Activated gamma-delta T cell (primary cell): ENCODE measurements at regions not wholly inside any gene's neighbourhood (a gene's known extent, or its start where the extent isn't known, plus 50 kb on each side); places are given as distances from the start of the nearest gene placed in this dataset.
"Not testable (repeated sequence)": the region's sequence is repeated elsewhere in the genome, so short reads cannot be mapped to it uniquely, and the experiment has no call there.

Source experiments
- DNase-seq: peaks from one replicate; lab custom pipeline; 2025; lab: John Stamatoyannopoulos, UW

DNA sequence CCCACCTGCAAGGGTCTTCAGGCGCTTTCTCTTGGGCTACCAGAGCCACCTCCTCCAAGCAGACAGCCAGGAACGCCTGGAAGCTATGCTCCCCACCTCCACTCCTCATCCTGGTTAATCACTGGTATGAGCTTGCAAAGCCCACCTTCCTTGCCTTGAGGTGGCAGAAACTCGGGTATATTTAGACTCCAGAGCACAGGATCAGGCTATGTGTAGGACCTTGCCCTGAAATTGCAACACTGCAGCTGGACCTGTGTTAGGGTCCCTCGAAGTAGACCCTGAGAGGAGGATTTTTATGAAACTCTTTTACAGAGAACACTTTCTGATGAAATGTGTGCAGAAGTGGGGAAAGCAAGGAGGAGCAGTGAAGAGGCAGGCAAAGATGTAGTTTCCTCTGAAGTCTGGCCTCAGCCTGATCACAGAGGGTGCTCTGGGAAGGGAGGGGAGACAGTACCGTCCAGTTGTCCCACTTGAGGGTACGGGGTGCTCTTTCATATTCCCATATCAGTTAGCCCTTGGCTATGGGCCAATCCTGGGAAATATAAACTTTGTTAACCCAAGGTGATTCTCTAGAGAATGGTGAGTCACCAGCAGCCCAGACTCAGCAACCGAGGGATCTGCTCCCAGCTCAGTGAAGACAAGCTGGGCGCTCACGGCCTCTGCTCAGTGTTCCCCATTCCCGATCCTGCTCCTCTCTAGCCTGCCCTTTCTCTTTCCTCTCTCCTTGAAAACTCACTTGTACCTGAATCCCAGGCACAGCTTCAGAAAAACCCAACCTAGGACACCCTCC is 157.9 kb downstream of the UQCRFS1 start:
- no peak for DNase-seq

DNA sequence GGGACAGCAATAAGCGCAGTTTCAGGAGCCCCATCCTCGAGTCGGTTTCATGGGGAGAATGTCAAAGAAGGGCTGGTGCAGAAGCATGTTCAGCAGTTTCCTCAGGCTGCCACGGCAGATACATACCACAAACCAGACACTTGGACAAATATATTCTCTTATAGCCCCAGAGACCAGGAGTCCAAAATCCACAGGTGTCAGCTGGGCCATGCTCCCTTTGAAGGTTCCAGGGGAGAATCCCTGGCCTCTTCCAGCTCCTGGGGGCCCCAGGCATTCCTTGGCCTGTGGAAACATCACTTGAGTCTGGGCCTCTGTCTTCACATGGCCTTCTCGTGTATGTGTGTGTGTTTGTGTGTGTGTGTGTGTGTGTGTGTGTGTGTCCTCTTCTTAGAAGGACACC is 164.1 kb downstream of the UQCRFS1 start:
- DNase-seq, result no peak

DNA sequence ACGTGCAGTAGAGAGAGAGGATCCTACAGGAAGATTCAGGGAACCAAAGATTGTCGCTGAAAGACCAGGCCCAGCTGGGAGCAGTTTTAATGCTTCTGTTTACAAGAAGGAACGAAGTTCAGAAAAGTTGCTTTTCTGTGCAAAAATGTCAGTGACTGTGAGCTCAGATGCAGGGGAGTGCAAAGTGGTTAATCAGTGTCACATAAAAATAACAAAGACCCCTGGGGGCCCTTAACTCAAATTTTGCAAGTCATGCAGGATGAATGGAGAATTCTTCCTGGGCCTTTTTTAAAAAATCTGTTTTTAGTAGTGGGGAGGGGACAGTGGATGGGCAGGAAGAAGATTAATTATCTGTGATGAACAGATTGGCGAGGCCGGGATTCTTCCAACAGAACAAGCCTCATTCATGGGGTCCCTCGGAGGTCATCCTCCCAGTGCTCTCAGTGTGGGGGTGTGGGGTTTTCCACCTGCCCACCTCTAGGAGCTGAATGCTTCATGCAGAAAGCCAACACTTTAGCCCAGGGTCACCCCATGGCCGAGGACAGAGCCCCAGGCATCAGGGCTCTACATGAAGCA is 167.2 kb downstream of the UQCRFS1 start:
- no peak for DNase-seq

DNA sequence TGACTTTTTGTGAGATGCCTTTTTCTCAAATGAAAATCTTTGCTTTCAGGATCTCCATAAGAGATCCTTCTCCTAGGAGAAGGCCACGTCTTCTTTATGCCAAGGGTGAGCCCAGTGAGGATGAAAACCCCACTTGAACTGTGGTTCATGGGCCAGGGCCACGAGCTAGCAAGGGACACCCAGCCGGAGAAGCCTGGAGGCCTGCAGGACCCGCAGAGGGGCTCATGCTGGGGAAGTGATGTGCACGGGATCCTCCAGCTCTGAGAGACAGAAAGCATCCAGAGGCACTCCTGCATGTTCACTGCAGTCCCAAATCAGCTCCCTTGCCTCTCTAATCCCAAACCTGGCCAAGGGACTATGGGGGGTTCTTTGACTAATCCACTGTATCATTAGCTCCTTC is 168.9 kb downstream of the UQCRFS1 start:
- no peak for DNase-seq

GRCh38 chr19:29042450-29042849 is 170.5 kb downstream of the UQCRFS1 start:
- no peak for DNase-seq

GRCh38 chr19:29040951-29041350 is 172.0 kb downstream of the UQCRFS1 start:
- no peak for DNase-seq

DNA sequence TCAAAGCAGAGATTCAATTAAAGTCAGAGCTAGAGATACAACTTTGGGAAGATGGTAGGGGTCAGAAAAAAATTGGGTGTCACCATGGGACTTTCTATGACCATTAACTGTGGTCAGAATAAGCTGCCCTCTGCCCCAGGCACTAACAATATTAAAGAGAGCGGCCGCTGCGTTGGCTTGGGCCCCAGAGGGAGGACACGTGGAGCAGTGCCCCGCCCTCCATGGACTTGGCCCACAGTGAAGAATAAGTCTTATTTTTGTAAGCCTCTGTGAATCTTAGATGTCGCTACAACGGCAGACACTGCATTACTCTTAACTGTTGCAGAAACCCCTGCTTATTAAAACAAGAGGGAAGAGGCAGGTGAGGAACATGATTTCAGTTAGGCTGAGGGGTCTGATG is 172.7 kb downstream of the UQCRFS1 start:
- DNase-seq, result no peak

DNA sequence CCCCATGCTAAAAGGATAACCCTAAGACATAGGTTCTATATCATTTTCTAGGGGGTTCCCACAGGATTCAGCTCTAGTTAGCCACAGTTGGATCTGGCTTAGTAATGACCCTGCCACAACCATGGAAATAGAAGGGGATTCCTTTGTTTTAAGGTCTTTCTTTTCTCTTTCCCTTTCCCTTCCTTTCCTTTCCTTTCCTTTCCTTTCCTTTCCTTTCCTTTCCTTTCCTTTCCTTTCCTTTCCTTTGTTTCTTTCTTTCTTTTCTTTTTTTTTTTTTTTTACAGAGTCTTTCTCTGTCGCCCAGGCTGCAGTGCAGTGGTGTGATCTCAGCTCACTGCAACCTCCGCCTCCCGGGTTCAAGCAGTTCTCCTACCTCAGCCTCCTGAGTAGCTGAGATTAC is 173.9 kb downstream of the UQCRFS1 start:
- not testable (repeated sequence) for DNase-seq

DNA sequence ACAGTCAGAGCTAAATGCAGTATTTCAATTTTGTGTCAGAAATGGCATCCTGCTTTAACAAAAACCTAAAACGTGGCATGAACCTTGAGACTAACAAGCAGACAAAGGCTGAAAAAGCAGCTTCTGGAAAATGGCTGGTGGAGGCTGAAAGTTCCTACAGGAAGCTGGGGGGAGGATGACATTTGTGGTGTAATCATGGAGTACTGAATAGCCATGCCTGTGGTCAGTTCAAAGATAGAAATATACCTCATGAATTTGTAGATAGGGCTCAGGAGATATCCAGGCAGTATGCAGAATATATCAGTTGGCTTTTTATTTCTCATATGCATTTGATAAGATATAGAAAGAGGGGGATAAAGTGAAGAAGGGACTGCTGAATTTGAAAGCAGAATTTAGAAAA is 181.7 kb downstream of the UQCRFS1 start:
- DNase-seq, result no peak

DNA sequence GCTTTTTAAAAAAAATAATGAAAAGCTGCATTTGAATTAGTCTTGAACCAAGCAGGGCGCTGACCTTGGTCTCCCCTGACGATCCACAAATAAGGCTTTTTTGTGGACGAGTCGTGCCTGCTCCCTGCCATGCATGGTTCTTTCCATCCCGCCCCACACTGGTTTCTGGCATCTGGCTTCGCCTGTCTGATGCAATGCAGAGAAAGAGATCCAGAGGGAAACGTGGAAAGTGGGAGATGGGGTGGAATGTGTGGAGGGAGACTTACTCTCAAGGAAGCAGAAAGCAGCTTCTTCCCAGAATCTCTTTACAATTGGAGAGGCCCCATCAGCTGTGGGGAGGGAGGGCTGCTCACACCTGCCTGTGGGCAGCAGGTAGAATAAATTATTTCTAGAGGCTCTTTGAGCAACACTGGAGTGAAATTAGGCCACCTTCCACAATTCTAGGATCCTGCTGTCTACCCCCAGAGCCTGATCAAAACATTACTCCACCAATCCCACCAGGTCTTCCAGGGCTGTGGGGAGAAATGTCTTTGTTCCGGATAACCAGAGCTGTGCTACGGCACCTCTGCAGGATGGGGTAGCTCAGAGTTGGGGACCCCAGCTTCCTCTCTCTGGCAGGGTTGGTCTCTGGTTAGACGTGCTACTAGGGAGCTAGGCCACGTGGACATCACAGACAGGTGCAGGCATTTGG is 183.5 kb downstream of the UQCRFS1 start:
- no peak for DNase-seq

- no peak for DNase-seq
Observed at GRCh38 chr19:29022599-29022998, 190.4 kb downstream of the UQCRFS1 start.

GRCh38 chr19:29022165-29022564 is 190.8 kb downstream of the UQCRFS1 start:
- no peak for DNase-seq

- DNase-seq, result no peak
Observed at GRCh38 chr19:29021232-29021916, 191.6 kb downstream of the UQCRFS1 start.

GRCh38 chr19:29019403-29019802 is 193.5 kb downstream of the UQCRFS1 start:
- DNase-seq, result no peak

GRCh38 chr19:29018542-29018941 is 194.4 kb downstream of the UQCRFS1 start:
- no peak for DNase-seq

DNA sequence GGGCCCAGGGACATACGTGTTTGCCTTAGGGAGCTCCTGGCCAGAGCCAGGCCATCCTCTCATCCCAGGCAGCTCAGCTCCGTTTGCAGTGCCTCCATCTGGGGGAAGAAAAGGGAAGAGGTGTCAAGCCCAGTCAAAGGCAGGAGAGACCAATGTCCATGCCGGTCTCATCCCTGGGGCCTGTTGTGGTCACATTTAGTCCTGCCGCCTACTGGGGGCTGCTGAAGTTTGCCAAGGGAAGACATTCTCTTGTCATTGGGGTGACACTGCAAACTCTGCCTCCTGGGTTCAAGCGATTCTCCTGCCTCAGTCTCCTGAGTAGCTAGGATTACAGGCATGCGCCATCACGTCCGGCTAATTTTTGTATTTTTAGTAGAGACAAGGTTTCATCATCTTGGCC is 195.2 kb downstream of the UQCRFS1 start:
- no peak for DNase-seq

DNA sequence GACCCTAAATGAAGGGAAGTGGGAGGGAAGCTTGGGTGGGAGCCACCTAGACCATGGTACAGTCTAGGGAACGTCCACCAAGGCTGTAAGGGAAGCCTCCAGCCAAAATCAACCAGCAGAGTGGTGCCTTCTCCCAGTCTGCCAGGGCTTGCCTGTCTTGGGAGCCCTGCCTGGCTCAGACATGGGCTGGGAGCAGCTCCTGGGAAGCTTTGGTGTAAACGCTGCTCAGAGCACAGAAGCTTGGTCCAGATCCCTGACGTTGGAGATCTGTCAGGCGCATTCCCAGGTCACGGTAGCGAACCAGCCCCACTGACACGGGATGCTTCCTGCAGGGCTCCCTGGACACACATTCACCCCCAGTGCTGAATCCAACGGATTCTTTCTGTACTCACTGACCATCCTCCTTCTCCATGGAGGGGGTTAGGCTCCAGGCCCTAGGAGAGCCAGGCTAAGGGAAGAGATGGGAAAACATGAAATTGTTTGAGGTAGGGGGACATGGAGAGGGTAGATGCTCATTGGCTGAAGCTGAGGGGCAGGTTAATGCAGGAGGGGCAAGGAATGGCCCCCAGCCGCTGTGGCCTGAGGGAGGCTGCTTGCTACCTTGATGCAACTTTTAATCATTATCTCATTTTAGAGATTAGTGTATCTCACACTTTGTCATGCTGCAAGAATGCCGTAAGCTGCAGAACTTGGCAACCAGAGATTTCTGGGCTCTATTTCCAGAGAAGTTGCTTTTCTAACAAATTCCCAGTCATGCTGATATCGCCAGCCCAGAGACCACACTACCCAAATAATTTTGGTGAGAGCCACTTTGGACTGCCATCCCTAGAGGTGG is 195.8 kb downstream of the UQCRFS1 start:
- DNase-seq, result no peak

DNA sequence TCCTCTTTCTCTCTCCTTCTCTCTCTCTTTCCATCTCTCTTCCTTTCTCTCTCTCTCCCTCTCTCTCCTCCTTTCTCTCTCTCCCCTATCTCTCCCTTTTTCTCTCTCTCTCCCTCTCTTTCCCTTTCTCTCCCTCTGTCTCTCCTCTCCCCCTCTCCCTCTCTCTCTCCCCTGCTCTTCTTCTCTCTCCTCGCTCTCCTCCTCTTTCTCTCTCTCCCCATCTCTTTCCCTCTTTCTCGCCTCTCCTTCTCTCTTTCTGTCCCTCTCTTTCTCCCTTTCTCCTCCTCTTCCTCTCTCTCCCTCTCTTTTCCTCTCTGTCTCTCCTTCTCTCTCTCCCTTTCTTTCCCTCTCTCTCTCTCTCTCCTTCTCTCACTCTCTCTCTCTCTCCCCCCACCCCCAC is 196.6 kb downstream of the UQCRFS1 start:
- DNase-seq, result no peak

- no peak for DNase-seq
Observed at GRCh38 chr19:29015569-29015968, 197.4 kb downstream of the UQCRFS1 start.

DNA sequence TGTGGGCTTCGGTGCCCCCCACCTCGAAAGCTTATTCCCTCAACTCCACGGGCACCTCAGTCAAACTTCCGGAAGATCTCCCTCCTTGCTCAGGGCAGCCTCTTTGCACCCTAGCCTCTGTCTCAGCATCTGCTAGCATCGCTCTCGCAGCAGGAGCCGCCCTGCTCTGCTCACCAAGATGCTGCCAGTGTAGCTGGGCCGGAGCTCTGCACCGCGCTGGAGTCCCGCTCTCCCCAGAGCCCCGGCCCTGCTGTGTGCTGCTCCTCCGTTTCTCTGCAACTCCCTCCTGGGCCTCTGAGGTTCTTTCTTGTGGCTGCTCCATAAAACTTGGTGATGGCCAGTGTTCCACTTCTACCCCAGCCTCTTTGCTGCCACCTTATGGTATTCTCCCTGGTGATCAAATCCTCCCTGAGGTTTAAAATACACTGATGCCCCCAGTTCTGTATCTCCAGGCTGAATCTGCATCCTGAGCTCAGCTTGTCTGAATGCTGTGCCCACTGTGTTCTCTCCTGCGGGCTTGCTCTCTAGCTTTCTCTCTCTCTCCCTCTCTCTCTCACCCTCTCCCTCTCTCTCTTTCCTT is 198.0 kb downstream of the UQCRFS1 start:
- DNase-seq, result no peak

GRCh38 chr19:29013988-29014387 is 199.0 kb downstream of the UQCRFS1 start:
- DNase-seq, result no peak
